ENCODE measurements at regions not wholly inside any gene's neighbourhood (a gene's known extent, or its start where the extent isn't known, plus 50 kb on each side); places are given as distances from the start of the nearest gene placed in this dataset.
"Not testable (repeated sequence)": the region's sequence is repeated elsewhere in the genome, so short reads cannot be mapped to it uniquely, and the experiment has no call there.

- TF ChIP-seq CTCF (conservative IDR thresholded peaks at IDR 0.05; ENCODE audit: low read length); EZH2phosphoT487 (IDR thresholded peaks at IDR 0.05; ENCODE audit: borderline replicate concordance, low read depth, low read length): not testable (repeated sequence)
Observed at GRCh38 chr16:29124162-29124561, 139.3 kb downstream of the LAT start.
